Fibroblast of villous mesenchyme (primary cell): ENCODE measurements at regions not wholly inside any gene's neighbourhood (a gene's known extent, or its start where the extent isn't known, plus 50 kb on each side); places are given as distances from the start of the nearest gene placed in this dataset.

Experiments
- DNase-seq: peaks from one replicate; pipeline ENCODE4 v3.0.0-alpha.2; 2010; ENCODE audit warnings: low read depth
- H3K4me3 ChIP-seq: 2 replicates; pipeline ENCODE4 v1.5.1; 2011; ENCODE audit warnings: low read depth, mild to moderate bottlenecking, low read length
- CTCF ChIP-seq: IDR thresholded peaks from 2 replicates; pipeline ENCODE4 v1.5.1; 2012; ENCODE audit warnings: low read depth, mild to moderate bottlenecking, low read length; ENCODE audit not compliant: insufficient read depth

DNA sequence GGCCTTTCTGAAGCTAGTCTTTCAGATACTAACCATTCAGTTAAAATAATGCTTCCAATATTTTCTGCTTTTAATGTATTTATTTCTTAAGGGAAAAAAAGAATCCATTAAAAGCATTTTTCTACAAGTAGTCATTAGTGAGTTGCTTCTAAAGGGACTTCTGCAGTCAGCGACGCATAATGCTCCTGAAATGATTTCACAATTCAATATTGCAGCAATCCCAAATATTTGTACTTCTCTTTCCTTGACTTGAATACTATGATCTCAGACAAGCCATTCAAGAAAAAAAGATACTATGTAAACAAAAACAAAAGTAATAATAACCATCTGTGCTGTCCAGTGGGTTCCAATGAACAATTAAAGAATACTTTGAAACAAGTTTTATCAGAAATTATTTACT, 681.0 kb downstream of the DIPK2A start:
- no peak for TF ChIP-seq CTCF
- H3K4me3 ChIP-seq: no peak overlapping the region
- peak; percentile 72 for DNase-seq

GRCh38 chr3:144655423-144655822, 683.8 kb downstream of the DIPK2A start:
- DNase-seq: no peak
- H3K4me3 ChIP-seq: no peak overlapping the region
- TF ChIP-seq CTCF: no peak

GRCh38 chr3:144660186-144660585, 688.6 kb downstream of the DIPK2A start:
- H3K4me3 ChIP-seq: no peak overlapping the region
- DNase-seq: no peak
- TF ChIP-seq CTCF: no peak

DNA sequence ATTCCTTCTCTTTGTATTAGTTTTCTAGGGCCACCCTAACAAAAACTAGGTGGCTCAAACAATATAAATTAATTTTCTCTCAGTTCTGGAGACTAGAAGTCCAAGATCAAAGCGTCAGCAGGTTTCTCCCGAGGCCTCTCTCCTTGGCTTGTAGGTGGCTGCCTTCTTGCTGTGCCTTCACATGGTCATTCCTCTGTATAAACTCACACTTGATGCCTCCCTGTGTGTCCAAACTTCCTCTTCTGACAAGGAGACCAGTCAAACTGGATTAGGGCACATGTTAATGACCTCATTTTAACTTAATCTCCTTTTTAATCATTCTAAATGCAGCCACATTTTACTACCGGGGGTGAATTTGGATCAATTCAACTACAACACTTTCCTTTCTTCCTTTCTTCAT, 691.1 kb downstream of the DIPK2A start:
- DNase-seq: no peak
- no peak overlapping the region for H3K4me3 ChIP-seq
- TF ChIP-seq CTCF: no peak

DNA sequence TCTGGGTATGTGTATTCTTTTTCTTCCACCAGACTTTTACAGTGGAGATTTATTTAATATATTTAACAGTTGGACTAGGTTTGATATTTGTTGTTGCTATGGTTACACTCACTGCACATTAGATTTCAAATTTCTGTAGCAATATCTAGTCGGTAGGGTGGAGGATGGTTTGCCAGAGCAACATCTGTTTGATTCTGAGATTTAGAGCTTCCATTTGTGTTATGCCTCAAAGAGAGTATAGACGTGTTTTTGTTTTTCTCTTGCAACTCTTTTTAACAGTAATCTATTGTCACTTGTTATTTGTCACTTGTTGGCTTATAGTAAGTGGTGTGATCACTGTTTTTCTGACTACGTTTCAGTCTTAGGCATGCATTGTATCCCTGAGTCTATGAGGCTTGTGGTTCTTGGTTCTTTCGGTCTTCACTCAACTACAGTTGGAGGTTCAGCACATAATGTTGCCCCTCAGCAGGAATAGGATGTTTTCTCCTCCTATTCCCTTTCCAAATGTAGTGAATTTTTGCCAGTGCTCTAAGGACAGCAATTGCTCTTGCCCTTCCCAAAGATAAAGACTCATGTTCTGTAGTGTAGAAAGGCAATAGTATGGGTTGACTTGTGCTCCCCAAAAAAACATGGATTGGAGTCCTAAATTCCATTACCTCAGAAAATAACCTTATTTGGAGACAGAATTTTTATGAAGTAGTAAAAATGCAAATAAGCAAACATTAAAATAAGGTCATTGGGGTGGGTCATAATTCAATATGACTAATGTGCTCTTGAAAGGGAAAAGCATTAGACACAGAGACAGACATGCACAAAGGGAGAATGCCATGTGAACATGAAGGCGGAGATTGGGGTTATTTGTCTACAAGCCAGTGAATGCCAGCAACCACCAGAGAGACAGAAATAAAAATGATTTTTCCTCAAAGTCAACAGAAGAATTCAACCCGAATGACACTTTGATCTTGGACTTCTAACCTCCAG, 692.1 kb downstream of the DIPK2A start:
- DNase-seq: no peak
- TF ChIP-seq CTCF: no peak
- H3K4me3 ChIP-seq: no peak overlapping the region

- no peak for TF ChIP-seq CTCF
- DNase-seq: no peak
- H3K4me3 ChIP-seq: no peak overlapping the region
These were observed 694.0 kb downstream of the DIPK2A start for GRCh38 chr3:144665567-144666053.
